Fibroblast of lung (primary cell): ENCODE measurements at regions not wholly inside any gene's neighbourhood (a gene's known extent, or its start where the extent isn't known, plus 50 kb on each side); places are given as distances from the start of the nearest gene placed in this dataset.

Source experiments
- CTCF ChIP-seq, 2 donors: IDR thresholded peaks in 1 of 2; conservative IDR thresholded peaks in 1 of 2; 1 replicate in 1 of 2; 2 replicates in 1 of 2; pipeline ENCODE4 v1.5.1; 2011 to 2012; ENCODE audit warnings: low read length in 2 of 2, control low read depth in 1 of 2, inconsistent platforms in 1 of 2, low read depth in 1 of 2, mild to moderate bottlenecking in 1 of 2
- EZH2 ChIP-seq: IDR thresholded peaks from 2 replicates; pipeline ENCODE4 v1.5.1; 2012; ENCODE audit warnings: low read length, control low read depth, mild to moderate bottlenecking; ENCODE audit errors: missing control alignments

- TF ChIP-seq CTCF (conservative IDR thresholded peaks at IDR 0.05 in 1 of 2, IDR thresholded peaks at IDR 0.05 in 1 of 2; ENCODE audit: low read depth in 1 of 2, low read length in 2 of 2) (no peak), EZH2 (no peak)
Measured at GRCh38 chr15:25233766-25234350, 205.0 kb downstream of the UBE3A start.
